ENCODE measurements at regions not wholly inside any gene's neighbourhood (a gene's known extent, or its start where the extent isn't known, plus 50 kb on each side); places are given as distances from the start of the nearest gene placed in this dataset.

DNA sequence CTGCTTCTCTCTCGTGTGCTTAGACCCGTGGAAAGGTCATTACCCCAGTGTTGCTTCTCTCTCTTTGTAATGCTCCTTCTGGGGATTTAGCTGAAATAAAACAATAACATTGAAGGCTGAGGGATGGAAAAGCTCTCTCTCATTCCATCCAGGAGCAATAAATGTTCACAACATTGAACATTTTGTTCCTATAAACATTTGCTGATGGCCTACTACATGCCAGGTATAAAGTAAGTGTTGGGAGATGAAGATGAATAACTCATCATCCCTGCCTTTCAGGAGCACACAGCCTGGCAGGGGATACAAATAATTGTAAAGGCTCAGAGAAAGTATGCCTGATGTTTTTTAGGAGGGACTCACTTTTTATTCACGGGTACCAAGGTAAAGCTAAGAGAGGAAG lies 158.1 kb downstream of the KDR start:
- DNase-seq = no peak
- Histone ChIP-seq H3K9me3 (replicated peaks) (no peaks in the 10 kb centered on the region), H3K4me3 (no peak overlapping the region), H3K27me3 (no peaks in the 10 kb centered on the region), H3K27ac (no peak overlapping the region), H3K36me3 (no peaks in the 10 kb centered on the region), H3K4me1 (no peaks in the 10 kb centered on the region)

DNA sequence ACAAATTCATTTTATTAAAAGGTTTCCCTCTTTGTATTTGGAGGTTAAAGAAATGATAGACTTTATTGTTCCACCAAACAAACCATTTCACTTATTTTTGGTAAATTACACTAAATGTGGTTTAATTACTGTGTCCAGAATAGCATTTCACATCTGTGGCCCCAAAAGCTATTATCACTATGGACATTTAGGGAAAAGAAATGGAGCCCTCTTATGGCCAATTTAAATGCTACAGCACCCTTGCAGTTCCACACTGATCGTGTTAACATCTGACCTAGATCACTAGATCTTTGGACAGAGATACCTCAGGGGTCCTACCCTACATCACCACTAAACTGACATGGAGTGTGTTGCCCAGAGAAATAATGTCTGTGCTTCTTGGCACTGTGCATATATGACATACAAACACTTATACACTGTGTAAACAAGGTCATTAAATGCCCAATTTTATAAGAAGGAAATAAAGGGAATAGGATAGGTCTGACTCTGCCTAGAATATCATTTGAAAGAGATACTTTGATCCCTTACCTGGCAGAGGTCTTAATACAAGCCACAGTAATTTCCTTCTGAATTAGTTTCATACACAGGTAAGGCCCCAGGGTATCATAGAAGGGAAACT lies 163.9 kb downstream of the KDR start:
- H3K27me3 ChIP-seq = no peaks in the 10 kb centered on the region
- H3K9me3 ChIP-seq (replicated peaks) = no peaks in the 10 kb centered on the region
- DNase-seq = peak in 1 of 2 experiments; percentile 64

DNA sequence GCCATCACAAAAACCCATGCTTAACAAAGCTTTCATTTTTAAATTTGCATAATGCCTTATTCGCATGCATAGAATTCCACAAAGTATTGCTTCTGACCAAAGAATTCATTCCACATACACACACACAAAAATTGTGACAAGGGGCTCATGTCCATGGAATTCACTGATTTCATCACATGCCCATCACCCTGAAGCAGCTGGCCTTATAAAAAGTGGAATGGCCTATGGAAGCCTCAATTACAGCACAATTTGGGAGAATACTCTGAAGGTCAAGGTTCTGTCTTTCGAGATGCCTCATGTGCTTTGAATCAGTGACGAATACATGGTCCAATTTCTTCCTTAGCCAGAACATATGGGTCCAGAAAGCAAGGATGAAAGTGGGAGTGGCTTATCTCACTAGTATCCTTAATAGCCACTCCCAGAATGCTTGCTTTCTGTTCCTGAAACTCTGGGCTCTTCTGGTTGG lies 165.7 kb downstream of the KDR start:
- H3K4me1 ChIP-seq = peaks cover 10% of the 10 kb centered on the region; the same call in 1 of the 2 replicates
- H3K4me3 ChIP-seq = no peak overlapping the region
- H3K27ac ChIP-seq = no peak overlapping the region; the same call in 1 of the 2 replicates
- DNase-seq = no peak
- no peaks in the 10 kb centered on the region for H3K36me3 ChIP-seq
- no peaks in the 10 kb centered on the region for H3K9me3 ChIP-seq (replicated peaks)
- H3K27me3 ChIP-seq = no peaks in the 10 kb centered on the region

More for the DNA sequence above, 163.9 kb downstream of the KDR start:
- Histone ChIP-seq H3K4me3 (no peak overlapping the region), H3K36me3 (no peaks in the 10 kb centered on the region), H3K4me1 (peaks cover 10% of the 10 kb centered on the region; the same call in 1 of the 2 replicates), H3K27ac (no peak overlapping the region)

DNA sequence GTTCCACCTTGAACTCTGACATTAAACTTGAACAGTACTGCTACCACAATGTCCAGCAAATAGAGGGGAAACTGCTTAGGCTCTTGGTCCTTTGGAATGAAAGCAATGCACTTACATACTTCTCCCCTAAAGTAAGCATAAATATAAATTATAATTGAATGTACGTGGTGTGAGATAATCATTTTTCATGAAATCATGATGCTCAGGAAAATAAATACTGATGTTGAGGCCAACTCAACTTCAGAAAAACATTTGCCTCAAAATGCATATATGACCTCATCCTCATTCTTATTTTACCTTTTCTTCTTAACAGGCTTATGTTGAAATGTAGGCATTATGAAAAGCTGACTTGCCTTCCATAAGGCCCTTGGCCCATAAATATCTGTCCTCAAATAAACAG lies 166.3 kb downstream of the KDR start:
- no peak for DNase-seq
- Histone ChIP-seq H3K4me1 (peaks cover 10% of the 10 kb centered on the region; the same call in 1 of the 2 replicates), H3K36me3 (no peaks in the 10 kb centered on the region), H3K9me3 (replicated peaks) (no peaks in the 10 kb centered on the region), H3K27ac (no peak overlapping the region; the same call in 1 of the 2 replicates), H3K4me3 (no peak overlapping the region), H3K27me3 (no peaks in the 10 kb centered on the region)

DNA sequence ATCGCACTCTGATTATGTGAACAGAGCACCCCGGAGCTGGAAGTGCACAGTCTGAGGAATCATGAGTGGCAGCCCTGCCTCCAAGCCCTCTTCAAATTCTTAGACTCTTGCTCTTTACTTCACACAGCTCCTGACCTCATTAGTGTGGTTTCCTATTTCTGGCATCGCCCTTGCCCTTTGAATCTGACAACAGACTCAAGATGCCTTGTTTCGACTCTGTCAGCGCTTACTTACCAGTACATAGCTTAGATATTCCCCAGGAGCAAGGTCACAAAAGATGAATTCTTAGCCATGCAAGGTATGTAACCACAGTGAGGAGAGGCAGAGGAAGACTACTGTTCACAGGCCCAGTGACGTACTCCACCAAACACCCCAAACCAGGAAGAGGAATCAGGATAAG lies 167.2 kb downstream of the KDR start:
- Histone ChIP-seq H3K27me3 (no peaks in the 10 kb centered on the region), H3K9me3 (replicated peaks) (no peaks in the 10 kb centered on the region), H3K27ac (no peak overlapping the region), H3K4me1 (peaks cover 10% of the 10 kb centered on the region; the same call in 1 of the 2 replicates), H3K36me3 (no peaks in the 10 kb centered on the region), H3K4me3 (no peak overlapping the region)
- no peak for DNase-seq

DNA sequence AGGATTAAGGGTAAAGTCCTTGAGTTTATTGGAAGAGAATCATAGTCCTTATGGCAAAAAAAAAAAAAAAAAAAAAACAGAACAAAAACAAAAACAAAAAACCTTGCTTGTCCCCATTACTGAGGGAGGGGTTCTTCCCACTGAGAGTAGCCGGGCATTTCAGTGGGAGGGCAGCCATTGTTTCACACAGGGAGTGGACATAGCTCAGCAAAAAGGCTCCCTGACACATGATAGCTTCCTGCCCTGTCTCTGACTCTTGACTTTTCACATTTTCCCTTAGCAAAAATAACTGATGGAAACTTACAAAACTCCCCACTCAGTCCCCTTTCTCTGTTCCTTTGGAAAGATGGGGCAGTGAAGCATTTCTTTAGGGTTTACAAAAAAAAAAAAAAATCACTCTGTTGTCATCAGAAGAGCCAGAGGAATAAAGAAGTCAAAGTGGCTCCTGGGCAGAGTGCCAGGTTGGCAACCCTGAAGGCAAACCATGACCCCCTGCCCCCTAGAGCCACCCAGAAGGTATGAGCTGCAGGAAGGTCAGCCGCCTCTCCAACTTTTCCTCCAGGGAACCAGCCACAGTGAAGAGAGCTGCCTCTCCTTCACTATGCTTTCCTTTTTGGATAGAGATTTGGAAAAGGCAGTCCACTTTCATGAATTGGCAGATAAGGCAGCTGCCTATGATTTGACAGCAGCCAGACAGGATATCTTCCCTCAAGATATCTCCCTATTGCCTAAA lies 170.6 kb downstream of the KDR start:
- Histone ChIP-seq H3K4me3 (no peak overlapping the region), H3K4me1 (peaks cover 10% of the 10 kb centered on the region; the same call in 1 of the 2 replicates), H3K36me3 (no peaks in the 10 kb centered on the region), H3K27ac (no peak overlapping the region), H3K9me3 (replicated peaks) (no peaks in the 10 kb centered on the region), H3K27me3 (no peaks in the 10 kb centered on the region)
- DNase-seq = peak; percentile 17

DNA sequence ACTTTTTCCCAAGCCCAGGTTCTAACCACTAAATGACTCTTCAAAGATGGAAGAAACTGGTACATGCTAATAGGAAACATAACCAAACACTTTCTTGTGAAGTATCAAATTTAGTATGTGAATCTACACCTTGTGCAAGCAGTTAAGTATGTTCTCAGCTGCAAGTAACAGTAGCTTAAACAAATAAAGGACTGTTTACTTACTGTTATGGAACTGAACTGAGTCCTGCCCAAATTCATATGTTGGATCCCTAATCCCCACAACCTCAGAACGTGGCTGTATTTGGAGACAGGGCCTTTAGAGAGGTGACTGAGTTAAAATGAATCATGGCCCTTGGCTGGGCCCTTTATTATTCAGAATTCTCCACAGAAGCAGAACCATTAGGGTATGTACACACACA lies 178.7 kb downstream of the KDR start:
- Histone ChIP-seq H3K36me3 (no peaks in the 10 kb centered on the region), H3K4me1 (no peaks in the 10 kb centered on the region), H3K4me3 (no peak overlapping the region), H3K27me3 (no peaks in the 10 kb centered on the region; the same call in 1 of the 2 replicates), H3K27ac (no peak overlapping the region), H3K9me3 (replicated peaks) (no peaks in the 10 kb centered on the region)
- DNase-seq = no peak

DNA sequence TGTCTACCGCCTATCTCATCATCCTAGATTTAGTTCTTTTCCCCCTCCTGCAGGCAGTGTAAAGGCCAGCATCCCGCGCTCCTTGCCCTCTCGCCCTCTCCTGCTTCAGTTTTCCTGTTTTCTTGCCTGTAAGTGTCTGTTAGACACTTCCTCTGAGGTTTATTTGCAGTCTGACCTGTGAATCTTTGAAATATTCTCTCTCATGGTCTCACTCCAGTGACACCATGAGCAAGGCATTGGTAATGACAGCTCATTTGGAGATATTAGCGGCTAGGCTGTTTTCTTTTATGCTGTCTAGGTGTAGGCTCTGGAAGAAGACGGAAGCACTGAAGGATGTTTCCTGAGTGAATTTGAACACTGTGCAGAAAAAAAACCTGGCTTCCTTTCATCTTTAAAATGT lies 179.6 kb downstream of the KDR start:
- H3K27me3 ChIP-seq = no peaks in the 10 kb centered on the region; the same call in 1 of the 2 replicates
- H3K9me3 ChIP-seq (replicated peaks) = no peaks in the 10 kb centered on the region
- H3K4me3 ChIP-seq = no peak overlapping the region
- no peak overlapping the region for H3K27ac ChIP-seq
- DNase-seq = no peak
- H3K4me1 ChIP-seq = no peaks in the 10 kb centered on the region
- no peaks in the 10 kb centered on the region for H3K36me3 ChIP-seq

DNA sequence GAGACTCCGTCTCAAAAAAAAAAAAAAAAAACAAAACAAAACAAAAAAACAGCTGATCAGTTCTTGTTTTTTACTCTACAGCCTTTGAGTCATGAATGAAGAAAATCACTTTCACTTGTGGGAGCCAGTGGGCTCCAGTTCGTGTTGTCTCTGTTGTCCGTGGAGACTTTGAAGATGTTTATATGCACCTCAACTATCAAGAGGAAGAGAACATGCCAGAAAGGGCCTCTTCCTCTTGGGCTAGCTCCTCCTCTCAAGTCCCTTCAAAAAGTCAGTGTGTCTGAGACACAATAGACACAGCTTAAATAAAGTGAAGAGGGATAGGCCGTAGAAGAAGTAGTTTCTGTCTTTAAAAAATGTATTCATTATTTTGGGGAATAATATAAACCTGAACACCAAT lies 182.7 kb downstream of the KDR start:
- Histone ChIP-seq H3K9me3 (replicated peaks) (no peaks in the 10 kb centered on the region), H3K4me1 (no peaks in the 10 kb centered on the region), H3K36me3 (no peaks in the 10 kb centered on the region), H3K27me3 (no peaks in the 10 kb centered on the region; the same call in 1 of the 2 replicates), H3K4me3 (no peak overlapping the region), H3K27ac (no peak overlapping the region)
- DNase-seq = no peak

DNA sequence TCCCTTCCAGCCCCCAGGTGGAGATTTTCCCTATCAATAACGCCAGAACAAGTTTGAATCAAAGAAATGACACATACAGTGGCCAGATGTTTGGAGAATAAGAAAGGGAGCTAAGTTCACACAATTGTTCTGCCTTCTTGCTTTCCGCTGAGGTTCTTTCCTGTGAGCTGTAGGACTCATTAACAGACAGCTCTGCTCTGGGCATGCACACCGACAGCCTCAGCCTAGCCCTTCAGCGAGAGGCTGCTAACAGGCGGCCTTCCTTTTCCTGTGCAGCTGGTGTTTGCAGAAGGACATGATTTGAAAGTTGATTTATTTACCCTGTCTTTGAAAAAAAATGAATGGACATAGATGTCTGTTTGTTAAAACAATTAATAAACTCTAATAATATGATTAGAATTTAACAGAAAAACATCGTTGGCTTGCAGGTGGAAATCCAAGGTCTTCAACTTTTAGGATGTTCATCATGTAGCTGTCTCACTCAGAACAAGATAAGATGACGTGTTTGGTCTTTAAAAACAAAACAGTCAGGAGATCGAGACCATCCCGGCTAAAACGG lies 183.3 kb downstream of the KDR start:
- DNase-seq = no peak
- no peaks in the 10 kb centered on the region for H3K36me3 ChIP-seq
- no peaks in the 10 kb centered on the region for H3K4me1 ChIP-seq
- no peak overlapping the region for H3K4me3 ChIP-seq
- H3K27me3 ChIP-seq = no peaks in the 10 kb centered on the region; the same call in 1 of the 2 replicates
- no peak overlapping the region for H3K27ac ChIP-seq
- no peaks in the 10 kb centered on the region for H3K9me3 ChIP-seq (replicated peaks)

DNA sequence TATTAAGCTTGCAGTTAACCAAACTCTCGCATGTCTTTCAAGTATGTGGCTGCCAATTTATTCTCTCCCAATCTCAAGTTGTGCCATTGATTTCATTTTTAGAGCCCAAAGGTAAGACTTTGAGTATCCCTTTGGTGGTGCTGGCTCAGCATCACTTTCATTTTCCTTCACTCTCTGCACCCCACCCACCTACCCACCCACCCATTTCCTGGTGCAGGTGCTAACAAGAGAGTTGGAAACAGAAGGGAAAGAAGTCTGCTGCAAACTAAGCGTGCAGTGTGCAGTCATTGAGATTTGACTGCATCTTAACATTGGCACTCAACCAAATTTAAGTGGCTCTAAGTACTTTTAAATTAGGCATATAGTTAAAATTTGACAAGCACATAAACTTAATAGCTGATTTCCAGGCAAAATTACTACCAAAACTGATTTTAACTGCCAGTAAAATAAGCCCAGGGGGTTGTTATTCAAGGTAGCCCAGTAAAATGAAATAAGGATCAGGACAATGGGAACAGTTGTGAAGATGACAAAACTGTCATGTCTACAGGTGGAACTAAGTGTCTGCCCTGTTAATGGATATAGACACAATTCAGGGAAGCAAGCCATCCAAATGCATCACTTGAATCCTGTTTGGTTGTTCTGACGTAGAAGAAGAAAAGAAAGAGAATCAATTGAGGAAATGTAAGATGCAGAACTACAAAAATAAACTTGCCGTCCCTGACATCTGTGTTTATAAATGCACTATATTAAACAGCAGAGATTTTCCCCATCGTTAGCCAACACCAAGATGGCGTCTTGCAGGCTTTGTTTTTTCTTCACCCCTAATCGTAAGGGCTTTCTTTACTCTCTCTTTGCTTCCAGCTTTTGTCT lies 184.2 kb downstream of the KDR start:
- H3K27me3 ChIP-seq = no peaks in the 10 kb centered on the region; the same call in 1 of the 2 replicates
- H3K27ac ChIP-seq = no peak overlapping the region
- no peaks in the 10 kb centered on the region for H3K4me1 ChIP-seq
- no peaks in the 10 kb centered on the region for H3K9me3 ChIP-seq (replicated peaks)
- no peak for DNase-seq
- H3K36me3 ChIP-seq = no peaks in the 10 kb centered on the region
- H3K4me3 ChIP-seq = no peak overlapping the region

DNA sequence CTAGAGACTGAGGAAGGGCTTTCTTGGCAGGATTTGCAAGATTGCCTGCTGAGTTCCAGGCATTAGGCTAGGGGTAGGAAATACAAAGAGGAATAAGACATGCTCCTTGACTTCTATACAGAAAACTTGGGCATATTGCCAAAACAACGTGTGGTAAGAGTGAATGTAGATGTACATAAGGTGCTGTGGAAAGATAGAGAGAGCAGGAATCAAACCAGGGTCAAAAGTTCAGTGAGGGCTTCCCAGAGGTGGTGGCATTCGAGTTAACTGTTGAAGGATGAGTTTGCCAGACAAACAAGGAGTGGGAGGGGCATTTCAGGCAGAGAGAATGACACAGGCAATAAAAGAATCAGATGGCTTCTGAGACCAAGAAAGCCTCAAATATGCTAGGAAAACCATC lies 187.9 kb downstream of the KDR start:
- no peaks in the 10 kb centered on the region for H3K9me3 ChIP-seq (replicated peaks)
- H3K27ac ChIP-seq = no peak overlapping the region
- H3K36me3 ChIP-seq = no peaks in the 10 kb centered on the region
- no peaks in the 10 kb centered on the region for H3K27me3 ChIP-seq
- no peaks in the 10 kb centered on the region for H3K4me1 ChIP-seq
- no peak overlapping the region for H3K4me3 ChIP-seq
- no peak for DNase-seq

DNA sequence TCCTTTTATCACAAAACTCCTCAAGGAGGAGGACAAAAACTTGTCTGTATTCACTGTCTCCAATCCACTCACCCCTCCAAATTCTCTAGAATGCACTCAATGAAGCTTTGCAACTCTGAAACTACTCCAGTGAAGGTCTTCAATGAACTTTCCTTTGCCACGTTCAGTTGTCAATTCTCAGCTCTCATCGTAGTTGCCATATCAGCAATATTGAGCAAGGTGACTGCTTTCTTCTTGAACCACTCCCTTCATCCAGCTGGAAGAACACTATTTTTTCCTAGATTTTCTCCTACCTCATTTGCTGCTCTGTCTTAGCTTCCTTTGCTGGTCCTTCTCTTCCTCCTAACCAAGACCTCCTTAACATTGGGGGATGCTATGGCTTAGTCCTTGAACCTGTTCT lies 191.8 kb downstream of the KDR start:
- Histone ChIP-seq H3K27ac (no peak overlapping the region), H3K4me1 (no peaks in the 10 kb centered on the region), H3K9me3 (replicated peaks) (no peaks in the 10 kb centered on the region), H3K36me3 (no peaks in the 10 kb centered on the region), H3K27me3 (no peaks in the 10 kb centered on the region; the same call in 1 of the 2 replicates), H3K4me3 (no peak overlapping the region)
- no peak for DNase-seq

DNA sequence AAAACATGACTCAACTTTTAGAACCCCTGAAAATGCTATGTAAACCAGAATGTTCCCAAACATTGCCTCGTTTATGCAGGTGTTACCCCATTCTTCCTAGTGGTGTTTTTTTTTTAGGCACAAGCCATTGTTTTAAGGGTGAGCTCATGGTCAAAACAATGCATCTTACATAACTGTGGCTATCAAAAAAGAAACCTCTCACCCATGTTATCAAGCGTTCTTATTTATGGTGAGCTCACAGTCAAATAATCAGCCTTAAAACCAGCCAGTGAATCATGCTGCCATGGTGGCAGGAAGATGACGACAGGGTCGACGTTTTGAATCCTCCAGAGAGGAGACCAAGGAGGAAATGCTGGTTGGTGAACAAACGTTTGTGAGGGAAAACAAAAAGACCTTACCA lies 195.2 kb downstream of the KDR start:
- DNase-seq = no peak
- Histone ChIP-seq H3K27me3 (no peaks in the 10 kb centered on the region; the same call in 1 of the 2 replicates), H3K9me3 (replicated peaks) (no peaks in the 10 kb centered on the region), H3K4me1 (no peaks in the 10 kb centered on the region), H3K36me3 (no peaks in the 10 kb centered on the region), H3K27ac (no peak overlapping the region), H3K4me3 (no peak overlapping the region)

All from SJCRH30 (cell line).